GM12891 (cell line): ENCODE measurements at regions not wholly inside any gene's neighbourhood (a gene's known extent, or its start where the extent isn't known, plus 50 kb on each side); places are given as distances from the start of the nearest gene placed in this dataset.

ENCODE experiments used
- POLR2A ChIP-seq: IDR thresholded peaks from 2 replicates; pipeline ENCODE4 v1.6.1; 2011; ENCODE audit warnings: low read depth, low read length, control low read depth
- POLR2AphosphoS5 ChIP-seq: IDR thresholded peaks from 2 replicates; pipeline ENCODE4 v1.6.1; 2011; ENCODE audit warnings: low read depth, low read length, control low read depth

GRCh38 chr1:112826217-112826944, 111.2 kb upstream of the PPM1J start:
- TF ChIP-seq POLR2A, result no peak
- no peak for TF ChIP-seq POLR2AphosphoS5
